GM19397 (cell line): ENCODE measurements at regions not wholly inside any gene's neighbourhood (a gene's known extent, or its start where the extent isn't known, plus 50 kb on each side); places are given as distances from the start of the nearest gene placed in this dataset.
"Not testable (repeated sequence)": the region's sequence is repeated elsewhere in the genome, so short reads cannot be mapped to it uniquely, and the experiment has no call there.

Experiments used
- ATAC-seq: cut with Tn5 transposase; IDR thresholded peaks from one replicate; pipeline ENCODE4 v1.9.1; 2021; ENCODE audit warnings: mild to moderate bottlenecking, moderate library complexity; ENCODE audit not compliant: unreplicated experiment

DNA sequence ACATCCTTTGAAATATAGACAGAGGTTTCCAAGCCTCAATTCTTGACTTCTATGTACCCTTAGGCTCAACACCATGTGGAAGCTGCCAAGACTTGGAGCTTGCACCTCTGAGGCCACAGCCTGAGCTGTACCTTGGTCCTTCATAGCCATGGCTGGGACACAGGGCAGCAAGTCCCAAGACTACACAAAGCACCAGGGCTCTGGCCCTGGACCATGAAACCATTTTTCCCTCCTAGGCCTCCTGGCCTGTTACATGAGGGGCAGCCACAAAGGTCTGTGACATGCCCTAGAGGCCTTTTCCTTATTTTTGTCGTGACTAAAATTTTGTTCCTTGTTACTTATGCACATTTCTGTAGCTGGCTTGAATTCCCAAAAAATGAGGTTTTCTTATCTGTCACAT lies 953.1 kb upstream of the ADGRL4 start:
- ATAC-seq: no peak

DNA sequence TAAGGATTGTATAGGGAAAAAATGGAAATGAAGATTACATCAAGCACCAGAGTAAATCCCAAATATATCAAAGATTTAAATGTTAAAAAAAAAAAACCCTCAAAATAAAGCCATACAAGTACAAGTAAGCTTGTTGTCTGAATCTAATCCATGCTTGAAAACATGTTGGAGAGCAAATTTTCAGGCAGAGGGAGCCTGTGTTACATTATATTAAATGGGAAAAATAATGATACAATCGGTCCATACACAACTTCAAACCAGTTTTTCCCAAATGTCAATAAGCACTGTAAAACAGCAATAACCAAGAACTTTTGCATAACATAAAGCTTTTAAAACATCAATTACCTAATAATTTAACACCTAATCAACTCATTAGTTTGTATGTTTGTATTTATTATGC lies 949.4 kb upstream of the ADGRL4 start:
- no peak for ATAC-seq

DNA sequence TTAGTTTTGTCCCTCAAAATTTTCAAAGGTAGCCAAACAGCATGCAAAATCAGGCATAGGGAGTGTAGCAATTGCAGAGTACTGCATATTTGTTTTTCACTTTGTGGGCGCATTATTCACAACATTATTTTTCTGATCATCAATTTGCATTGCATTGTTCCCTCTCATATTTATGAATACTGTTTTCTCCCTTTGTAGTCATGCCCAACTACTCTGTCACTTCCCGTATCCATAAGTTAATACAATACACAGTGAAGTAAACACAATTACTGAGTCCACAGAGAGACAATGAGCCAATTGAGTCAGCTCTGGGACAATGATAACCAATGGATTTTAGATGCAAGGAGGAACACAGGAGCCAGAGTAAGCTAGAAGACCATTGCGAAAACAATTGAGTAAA lies 944.0 kb upstream of the ADGRL4 start:
- no peak for ATAC-seq

DNA sequence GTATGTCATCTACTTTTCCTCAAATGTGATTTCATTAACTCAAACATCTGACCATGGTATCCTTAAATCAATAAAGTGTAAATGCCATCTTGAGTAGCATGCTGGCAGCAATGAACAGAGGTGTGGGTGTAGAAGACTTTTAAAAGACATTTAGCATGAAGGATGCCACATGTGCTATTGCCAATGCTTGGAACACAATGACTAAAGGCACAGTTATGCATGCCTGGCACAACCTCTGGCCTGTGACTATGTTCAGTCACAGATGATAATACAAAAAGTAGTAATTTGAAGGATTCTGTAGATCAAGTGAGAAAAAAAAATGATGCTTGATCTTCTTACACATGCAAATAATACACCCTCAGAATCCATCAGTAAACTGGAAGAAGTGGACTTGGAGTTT lies 938.9 kb upstream of the ADGRL4 start:
- no peak for ATAC-seq

DNA sequence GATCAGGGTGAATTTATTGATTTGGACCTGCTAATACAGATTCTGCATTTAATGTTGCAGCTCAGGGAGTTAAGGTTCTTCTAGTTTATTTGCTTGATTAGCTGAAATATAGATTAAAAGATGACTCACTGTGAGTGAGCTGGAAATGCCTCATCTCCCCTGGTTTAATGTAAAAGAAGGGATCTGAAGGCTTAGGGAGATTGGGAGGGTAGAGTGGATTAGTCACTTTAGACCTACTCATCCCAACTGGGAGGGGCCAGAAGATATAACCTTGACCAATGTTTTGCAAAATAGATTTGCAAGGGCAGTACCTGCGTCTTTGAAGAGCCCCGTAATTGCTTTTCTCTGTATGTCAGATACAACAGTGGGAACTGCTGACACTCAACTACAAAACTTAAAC lies 922.8 kb upstream of the ADGRL4 start:
- no peak for ATAC-seq

DNA sequence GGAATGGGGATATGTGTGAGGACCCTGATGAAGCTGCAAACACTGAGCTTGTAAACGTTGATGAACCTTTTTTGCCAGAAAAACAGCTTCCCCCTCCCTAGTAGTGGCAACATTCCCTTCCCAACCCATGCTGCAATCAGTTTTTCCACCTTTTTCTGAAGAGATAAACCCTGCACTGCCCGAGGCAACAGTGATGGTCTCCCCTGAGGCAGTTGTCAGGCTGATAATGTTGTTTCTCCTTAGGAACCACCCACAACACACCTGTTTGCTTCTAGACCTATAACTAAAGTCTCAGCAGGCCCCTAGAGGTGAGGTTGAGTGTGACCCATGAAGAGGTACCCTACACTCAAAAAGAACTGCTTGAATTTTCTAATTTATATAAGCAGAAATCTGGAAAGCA lies 922.4 kb upstream of the ADGRL4 start:
- no peak for ATAC-seq

DNA sequence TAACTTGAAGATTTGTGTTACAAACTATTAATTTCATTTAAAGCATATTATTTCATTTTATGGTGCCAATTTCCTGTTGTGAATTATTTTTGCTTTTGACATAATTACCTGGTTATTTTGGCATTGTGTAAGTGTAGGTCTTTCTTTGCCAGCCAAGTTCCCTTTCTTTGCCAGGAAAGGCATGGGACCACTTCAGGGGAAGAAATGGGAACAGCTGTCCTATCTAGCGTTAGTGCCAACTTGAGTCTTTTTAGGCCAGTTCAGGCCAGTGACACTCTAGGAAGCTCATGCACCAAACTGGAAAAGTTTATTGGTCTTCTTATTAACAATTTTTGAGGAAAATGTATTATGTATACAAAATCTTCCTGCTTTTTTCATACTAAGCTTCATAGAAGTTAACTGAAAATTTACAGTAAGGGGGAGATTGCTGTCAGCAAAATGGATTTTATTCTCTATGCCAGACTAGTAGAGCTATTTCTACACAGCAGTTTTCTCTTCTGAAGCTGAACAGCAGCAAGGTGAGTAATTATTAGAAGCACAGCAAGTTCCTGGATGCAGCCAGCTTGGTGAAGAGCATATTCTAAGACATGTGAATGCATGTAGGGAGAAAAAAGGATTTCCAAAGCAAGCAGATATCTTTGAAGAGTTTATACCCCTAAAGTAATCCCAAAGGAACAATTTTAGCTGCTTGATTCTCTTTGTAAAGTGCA lies 914.6 kb upstream of the ADGRL4 start:
- no peak for ATAC-seq

DNA sequence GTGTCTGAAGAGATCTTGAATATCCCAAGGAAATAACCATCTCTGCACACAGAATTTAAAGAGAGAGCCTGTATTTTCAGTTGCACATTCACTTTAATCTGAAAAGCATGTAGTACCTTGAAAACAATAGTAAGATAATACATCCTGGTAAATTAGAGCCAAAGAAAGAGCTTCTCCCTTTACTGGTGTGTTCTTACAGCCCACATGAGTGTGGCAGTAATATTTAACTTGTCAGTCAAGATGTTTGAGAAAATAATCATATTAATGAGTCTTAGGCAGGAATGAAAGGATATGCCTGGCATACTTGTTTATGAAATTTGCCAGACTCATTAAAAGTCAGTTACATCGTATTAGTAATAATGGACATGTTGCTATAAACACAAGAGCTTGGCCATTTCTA lies 908.4 kb upstream of the ADGRL4 start:
- ATAC-seq: no peak

DNA sequence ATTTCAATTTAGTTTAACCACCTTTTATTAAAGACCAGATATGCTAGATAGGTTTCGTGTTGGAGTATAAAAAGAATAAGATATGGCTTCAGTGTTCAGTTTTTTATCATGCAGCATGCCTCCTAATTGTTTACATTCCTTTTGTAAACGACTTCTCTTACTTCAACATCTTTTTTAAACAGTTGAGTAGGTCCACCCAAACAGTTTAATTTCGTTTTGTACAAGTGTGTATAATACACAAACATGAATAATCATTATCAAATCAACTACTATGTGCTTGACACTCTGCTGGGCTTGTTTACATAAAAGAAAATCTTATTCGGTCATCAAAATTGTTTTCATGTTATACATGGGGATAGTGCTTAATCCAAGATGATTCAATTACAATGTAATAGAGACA lies 906.3 kb upstream of the ADGRL4 start:
- no peak for ATAC-seq

DNA sequence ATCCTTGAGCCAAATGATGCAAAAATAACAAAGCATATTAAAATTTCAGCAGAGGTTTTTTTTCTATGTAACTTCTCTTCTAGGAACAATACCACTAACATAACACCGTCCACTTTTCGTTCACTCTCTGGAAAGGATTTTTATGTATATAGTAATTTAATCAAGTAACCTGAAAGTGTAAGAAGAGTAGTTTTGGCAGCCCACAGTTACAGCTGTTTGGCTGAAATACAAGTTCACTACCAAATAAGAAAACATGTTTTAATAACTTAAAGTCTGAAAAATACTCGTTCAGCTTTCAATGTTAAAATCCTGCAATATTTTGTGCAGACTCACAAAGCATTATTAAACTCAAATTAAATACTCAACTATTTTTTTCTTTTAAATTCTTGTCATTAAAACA lies 896.8 kb upstream of the ADGRL4 start:
- ATAC-seq: no peak

DNA sequence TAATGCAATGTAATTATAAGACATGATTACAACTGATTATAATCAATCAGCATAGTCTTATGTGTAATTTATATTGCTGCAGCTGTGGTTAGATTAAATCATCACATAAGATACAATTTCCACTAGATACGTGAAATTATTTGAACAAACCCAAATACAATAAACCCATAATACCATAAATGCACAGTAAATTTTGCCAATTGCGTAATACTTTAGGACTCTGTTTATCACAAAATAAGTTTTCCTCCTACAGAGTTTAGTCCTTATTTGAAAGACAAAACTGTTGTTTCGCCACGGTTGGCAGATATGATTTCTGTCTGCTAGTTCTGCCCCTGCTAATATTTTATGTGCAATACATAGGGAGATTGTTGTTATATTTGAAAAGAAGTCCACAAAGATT lies 895.9 kb upstream of the ADGRL4 start:
- no peak for ATAC-seq

DNA sequence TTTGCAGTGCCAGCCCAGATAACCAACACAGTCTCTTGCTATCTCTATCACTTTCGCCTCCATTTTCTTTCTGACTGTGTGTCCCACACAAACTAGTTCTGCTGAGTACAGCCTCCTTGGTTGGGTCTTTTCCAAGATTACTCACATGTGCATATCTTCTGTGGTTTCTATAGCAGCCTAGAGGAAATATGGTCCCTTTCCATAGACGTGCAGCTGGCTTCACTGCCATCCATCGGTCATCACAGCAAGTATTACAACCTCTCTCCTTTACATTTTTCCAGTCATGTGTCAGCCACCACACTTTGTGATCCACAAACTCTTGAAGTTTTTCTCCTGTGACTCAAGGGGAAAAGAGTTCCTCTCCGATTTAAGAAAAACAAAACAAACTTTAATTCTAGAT lies 893.4 kb upstream of the ADGRL4 start:
- ATAC-seq: no peak

DNA sequence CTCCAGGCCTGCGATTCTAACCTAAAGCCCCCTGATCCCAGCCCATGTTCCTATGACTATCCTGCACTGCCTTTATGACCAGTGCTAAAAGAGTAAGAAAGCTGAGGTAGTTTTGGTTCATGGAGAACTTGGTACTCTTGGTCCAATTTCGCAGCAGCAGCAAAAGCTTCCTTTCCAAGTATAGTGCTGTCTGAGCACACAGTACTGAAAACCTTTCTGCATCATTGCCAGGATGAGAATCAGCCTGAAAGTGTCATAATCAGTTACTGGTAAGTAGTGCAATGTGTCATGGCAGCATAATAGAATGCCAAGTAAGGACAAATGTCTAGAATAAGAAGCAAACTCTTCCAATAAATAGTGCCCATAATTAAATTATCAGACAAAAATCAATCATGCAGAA lies 889.6 kb upstream of the ADGRL4 start:
- no peak for ATAC-seq

DNA sequence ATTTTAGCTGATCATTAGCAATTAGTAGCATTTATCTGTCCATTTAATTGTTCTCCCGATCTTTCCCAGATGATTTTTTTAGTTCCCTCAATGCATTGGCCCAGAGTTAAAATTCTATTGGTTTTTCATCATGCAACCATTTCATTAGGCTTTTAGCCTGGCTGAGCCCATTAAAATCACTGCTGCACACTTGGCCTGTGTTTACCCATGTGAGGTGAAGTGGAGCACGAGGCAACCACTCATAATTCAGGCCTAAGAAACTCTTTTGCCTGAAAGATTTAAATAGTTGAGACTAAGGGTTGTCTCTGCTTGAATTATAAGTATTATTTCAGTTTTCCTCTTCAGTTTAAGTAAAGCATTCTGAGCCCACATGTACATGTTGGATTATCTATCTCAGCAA lies 889.0 kb upstream of the ADGRL4 start:
- ATAC-seq: no peak

DNA sequence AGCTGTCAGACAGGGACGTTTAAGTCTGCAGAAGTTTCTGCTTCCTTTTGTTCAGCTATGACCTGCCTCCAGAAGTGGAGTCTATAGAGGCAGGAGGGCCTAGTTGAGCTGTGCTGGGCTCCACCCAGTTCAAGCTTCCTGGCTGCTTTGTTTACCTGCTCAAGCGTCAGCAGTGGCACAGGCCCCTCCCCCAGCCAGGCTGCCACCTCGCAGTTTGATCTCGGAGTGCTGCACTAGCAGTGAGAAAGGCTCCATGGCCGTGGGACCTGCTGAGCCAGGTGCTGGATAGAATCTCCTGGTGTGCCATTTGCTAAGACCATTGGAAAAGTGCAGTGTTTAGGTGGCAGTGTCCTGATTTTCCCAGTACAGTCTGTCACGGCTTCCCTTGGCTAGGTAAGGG lies 887.6 kb upstream of the ADGRL4 start:
- ATAC-seq: not testable (repeated sequence)

DNA sequence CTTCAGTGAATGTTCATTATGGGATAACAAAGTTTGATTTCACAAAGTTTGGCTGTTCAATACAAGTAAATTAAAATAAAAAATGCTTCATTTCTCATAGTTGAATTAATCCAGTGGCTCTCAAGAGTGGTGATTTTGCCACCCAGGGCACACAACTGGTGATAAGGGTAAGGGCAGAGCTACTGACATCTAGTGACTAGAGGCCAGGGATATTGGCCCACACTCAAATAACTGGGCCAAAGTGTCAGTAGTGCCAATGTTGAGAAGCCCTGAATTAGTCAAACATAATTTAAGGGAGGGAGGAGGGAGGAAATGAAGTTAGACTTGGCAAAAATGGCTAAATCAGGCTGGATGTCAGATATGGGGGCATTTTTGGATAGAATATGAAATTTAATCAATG lies 880.5 kb upstream of the ADGRL4 start:
- ATAC-seq: no peak

DNA sequence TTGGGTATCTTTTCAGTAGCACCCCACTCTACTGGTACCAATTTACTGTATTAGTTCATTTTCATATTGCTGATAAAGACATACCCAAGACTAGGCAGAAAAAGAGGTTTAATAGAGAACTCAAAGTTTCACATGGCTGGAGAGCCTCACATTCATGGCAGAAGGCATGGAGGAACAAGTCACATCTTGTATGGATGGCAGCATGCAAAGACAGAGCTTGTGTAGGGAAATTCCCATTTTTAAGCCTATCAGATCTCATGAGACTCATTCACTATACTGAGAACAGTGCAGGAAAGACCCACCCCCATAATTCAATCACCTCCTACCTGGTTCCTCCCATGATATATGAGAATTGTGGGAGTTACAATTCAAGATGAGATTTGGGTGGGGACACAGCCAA lies 878.6 kb upstream of the ADGRL4 start:
- ATAC-seq: no peak

DNA sequence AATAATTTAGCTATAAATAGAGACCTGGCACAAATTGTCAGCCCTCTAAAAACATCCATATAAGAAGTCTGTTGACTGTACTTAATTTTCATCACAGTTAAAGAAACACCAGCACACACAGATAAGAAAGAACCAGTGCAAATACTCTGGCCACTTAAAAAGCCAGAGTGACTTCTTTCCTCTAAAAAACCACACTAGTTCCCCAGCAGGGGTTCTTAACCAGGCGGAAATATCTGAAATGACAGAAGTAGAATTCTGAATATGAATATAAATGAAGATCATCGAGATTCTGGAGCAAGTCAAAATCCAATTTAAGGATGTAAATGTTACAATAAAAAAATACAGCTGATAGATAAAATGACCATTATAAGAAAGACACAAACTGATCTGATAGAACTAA lies 870.6 kb upstream of the ADGRL4 start:
- ATAC-seq: no peak

DNA sequence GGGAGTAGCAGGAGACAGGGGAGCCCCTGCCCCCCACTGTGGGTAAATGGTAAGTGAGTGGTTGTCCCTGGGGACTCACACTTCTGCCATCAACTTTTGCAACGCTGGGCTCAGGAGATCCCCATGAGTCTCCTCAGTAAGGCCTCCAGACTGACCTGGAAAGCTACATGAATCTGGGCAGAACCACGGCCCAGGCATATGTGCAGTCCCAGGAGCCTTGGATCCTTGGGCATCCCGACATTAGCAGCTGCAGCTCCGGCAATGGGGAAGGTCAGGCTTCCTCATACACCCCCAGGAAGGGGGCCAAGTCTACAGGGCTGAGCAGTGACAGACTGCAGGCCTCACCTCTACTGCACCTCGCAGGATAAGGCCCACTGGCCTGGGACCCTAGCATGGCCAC lies 868.7 kb upstream of the ADGRL4 start:
- no peak for ATAC-seq

DNA sequence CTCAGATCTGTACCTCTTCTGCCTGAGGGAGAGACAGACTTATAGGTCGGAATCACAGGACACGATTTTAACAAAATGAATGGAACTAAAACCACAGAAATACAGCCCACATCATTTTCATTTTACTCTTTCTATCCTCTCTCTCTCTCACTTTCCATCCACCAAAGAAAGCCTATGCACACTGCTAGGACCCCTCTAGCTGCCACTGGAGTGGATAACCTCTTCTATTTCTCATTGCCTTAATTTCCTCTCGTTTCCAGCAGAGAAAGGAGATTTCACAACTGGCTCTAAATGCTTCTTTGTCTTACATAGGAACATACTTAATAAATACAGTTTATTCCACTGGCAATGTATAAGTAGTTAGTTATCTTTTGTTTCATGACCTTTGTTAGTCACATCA lies 867.8 kb upstream of the ADGRL4 start:
- no peak for ATAC-seq

DNA sequence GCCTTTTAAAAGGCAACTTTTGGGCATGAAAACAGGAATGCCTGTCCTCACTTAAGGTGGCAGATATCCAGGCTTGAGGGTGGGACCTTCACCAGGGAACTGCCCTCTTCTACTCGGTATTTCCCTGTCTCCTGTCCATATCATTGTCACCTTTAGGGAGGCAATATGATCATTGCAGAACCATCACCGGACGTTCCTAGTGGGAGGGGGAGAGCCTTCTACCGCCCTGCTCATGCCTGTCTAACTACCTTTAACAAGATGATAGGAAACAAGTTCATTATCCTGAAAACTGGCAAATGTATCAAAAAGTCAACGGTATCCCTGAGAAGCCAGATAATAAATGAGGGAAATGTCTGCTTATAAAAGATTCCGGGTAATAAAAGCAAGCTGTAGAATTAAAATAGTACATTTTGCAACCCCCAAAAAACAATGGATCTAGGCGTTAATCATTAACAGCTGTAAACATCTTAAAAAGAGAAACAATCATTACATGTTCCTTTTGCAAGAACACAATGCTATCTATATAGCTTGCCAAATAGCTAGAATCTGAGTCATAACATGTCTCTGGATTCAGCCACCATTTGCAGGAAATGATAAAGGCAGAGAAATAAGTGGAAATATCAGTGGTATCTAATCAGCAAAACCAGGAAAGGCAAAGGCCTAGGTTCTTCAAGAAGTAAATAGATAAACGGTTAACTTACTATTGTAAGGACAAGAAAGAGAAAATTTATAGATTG lies 852.9 kb upstream of the ADGRL4 start:
- no peak for ATAC-seq

DNA sequence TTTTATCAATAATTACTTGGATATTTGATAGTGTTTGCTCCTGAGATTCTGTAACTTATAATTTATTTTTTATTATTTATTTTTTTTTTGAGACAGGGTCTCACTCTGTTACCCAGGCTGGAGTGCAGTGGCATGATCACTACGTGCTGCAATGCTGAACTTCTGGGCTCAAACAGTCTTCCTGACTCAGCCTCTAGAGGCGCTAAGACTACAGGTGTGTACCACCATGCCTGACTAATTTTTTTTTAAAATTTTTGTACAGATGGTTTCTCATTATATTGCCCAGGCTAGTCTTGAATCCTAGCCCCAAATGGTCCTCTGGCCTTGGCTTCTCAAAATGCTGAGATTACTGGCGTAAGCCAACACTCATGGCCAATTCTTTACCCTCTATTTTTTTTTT lies 845.5 kb upstream of the ADGRL4 start:
- no peak for ATAC-seq

DNA sequence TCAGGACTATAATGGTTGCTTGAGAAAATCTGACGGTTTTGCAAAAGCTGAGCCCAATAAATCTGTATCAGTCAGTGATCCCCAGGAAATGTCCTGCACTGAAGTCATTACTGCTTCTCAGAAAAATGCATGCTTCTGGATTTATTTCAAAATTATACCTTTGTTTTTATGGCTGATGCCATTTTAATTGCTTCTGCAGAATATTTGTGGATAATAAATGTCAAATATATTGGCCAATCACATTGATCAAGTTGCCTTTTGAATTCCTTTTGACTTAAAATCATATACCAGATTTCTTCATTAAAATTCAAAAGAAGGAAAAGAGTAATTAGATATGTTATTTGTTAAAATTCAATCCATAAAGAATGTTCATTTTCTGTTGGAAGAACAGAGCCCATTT lies 842.9 kb upstream of the ADGRL4 start:
- ATAC-seq: no peak
